K562 (cell line): ENCODE measurements at regions not wholly inside any gene's neighbourhood (a gene's known extent, or its start where the extent isn't known, plus 50 kb on each side); places are given as distances from the start of the nearest gene placed in this dataset.

Experiments
- HDAC1 ChIP-seq, 2 experiments: fragments of 450-650 bp; IDR thresholded peaks; 2 replicates each; pipeline ENCODE4 v1.6.1; 2016 to 2017; ENCODE audit warnings: inconsistent platforms in 1 of 2, mild to moderate bottlenecking in 1 of 2, moderate library complexity in 1 of 2
- NR2C1 ChIP-seq, 2 experiments: fragments of 450-650 bp; IDR thresholded peaks; 2 replicates each; pipeline ENCODE4 v1.6.1; 2017; ENCODE audit warnings: mild to moderate bottlenecking in 2 of 2, antibody characterized with exemption in 1 of 2, inconsistent platforms in 1 of 2, missing compliant biosample characterization in 1 of 2, missing genetic modification characterization in 1 of 2
- NR2C2 ChIP-seq, 2 experiments: fragments of 200-800 bp in 1 of 2; sonication (Bioruptor generic) in 1 of 2; sonication (generic) in 1 of 2; formaldehyde crosslinking in 1 of 2; IDR thresholded peaks; 2 replicates each; pipeline versions ENCODE4 v1.6.1 to v1.8.0; 2016 to 2022; ENCODE audit warnings: mild to moderate bottlenecking in 1 of 2, missing compliant biosample characterization in 1 of 2, missing genetic modification characterization in 1 of 2, missing genetic modification reagents in 1 of 2
- POLR2G ChIP-seq: fragments of 200-400 bp; formaldehyde crosslinking; IDR thresholded peaks from 2 replicates; pipeline ENCODE4 v1.6.1; 2017; ENCODE audit warnings: low read depth, mild to moderate bottlenecking, antibody characterized with exemption, low read length, moderate library complexity
- RAD51 ChIP-seq: fragments of 450-650 bp; IDR thresholded peaks from 2 replicates; pipeline ENCODE4 v1.7.1; 2016; ENCODE audit warnings: low read depth, mild to moderate bottlenecking, borderline replicate concordance
- TFE3 ChIP-seq: fragments of 450-650 bp; formaldehyde crosslinking; IDR thresholded peaks from 2 replicates; pipeline ENCODE4 v1.4.0; 2020; ENCODE audit warnings: mild to moderate bottlenecking, mixed read lengths
- TF ChIP-seq, protein P1 (sequence below), 2 experiments: fragments of 450-650 bp; formaldehyde crosslinking in 1 of 2; IDR thresholded peaks; 2 replicates each; pipeline versions ENCODE4 v1.4.0 to v1.6.1; 2014 to 2020; ENCODE audit warnings: mild to moderate bottlenecking in 2 of 2, borderline replicate concordance in 1 of 2, low read depth in 1 of 2
- TF ChIP-seq, protein P2 (sequence below): sonication (generic); formaldehyde crosslinking; IDR thresholded peaks from 2 replicates; pipeline ENCODE4 v1.8.0; 2022; ENCODE audit warnings: missing genetic modification reagents, mild to moderate bottlenecking, moderate library complexity, borderline replicate concordance
- TF ChIP-seq, protein P3 (sequence below): sonication (generic); formaldehyde crosslinking; IDR thresholded peaks from 2 replicates; pipeline ENCODE4 v1.5.0; 2020; ENCODE audit warnings: missing genetic modification reagents
- TF ChIP-seq, protein P4 (sequence below), 2 experiments: fragments of 450-650 bp; IDR thresholded peaks; 2 replicates each; pipeline ENCODE4 v1.6.1; 2018; ENCODE audit warnings: mild to moderate bottlenecking in 2 of 2, low read depth in 1 of 2; ENCODE audit not compliant: partially characterized antibody in 2 of 2

- no peak for TF ChIP-seq POLR2G
- TF ChIP-seq NR2C2 (CRISPR knock-in tag; IDR thresholded peaks at IDR 0.05): no peak
- TF ChIP-seq NR2C2 (tag; IDR thresholded peaks at IDR 0.05): peak; percentile 60
- peak; percentile 91 for TF ChIP-seq RAD51
- TF ChIP-seq, protein P1, sequence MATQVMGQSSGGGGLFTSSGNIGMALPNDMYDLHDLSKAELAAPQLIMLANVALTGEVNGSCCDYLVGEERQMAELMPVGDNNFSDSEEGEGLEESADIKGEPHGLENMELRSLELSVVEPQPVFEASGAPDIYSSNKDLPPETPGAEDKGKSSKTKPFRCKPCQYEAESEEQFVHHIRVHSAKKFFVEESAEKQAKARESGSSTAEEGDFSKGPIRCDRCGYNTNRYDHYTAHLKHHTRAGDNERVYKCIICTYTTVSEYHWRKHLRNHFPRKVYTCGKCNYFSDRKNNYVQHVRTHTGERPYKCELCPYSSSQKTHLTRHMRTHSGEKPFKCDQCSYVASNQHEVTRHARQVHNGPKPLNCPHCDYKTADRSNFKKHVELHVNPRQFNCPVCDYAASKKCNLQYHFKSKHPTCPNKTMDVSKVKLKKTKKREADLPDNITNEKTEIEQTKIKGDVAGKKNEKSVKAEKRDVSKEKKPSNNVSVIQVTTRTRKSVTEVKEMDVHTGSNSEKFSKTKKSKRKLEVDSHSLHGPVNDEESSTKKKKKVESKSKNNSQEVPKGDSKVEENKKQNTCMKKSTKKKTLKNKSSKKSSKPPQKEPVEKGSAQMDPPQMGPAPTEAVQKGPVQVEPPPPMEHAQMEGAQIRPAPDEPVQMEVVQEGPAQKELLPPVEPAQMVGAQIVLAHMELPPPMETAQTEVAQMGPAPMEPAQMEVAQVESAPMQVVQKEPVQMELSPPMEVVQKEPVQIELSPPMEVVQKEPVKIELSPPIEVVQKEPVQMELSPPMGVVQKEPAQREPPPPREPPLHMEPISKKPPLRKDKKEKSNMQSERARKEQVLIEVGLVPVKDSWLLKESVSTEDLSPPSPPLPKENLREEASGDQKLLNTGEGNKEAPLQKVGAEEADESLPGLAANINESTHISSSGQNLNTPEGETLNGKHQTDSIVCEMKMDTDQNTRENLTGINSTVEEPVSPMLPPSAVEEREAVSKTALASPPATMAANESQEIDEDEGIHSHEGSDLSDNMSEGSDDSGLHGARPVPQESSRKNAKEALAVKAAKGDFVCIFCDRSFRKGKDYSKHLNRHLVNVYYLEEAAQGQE (IDR thresholded peaks at IDR 0.05; ENCODE audit: borderline replicate concordance): 0 out of 2 replicates have a peak, but pooled peaks have one; percentile 4
- TF ChIP-seq, protein P1 (CRISPR knock-in tag; IDR thresholded peaks at IDR 0.05; ENCODE audit: low read depth): no peak
- TF ChIP-seq, protein P2, sequence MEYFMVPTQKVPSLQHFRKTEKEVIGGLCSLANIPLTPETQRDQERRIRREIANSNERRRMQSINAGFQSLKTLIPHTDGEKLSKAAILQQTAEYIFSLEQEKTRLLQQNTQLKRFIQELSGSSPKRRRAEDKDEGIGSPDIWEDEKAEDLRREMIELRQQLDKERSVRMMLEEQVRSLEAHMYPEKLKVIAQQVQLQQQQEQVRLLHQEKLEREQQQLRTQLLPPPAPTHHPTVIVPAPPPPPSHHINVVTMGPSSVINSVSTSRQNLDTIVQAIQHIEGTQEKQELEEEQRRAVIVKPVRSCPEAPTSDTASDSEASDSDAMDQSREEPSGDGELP (CRISPR knock-in tag): no peak
- peak; percentile 44; the same call in 1 of the 2 replicates for TF ChIP-seq NR2C1 (IDR thresholded peaks at IDR 0.05)
- peak; percentile 66; the same call in 1 of the 2 replicates for TF ChIP-seq NR2C1 (tag; IDR thresholded peaks at IDR 0.05)
- TF ChIP-seq TFE3 (CRISPR knock-in tag): peak; percentile 93
- TF ChIP-seq, protein P3, sequence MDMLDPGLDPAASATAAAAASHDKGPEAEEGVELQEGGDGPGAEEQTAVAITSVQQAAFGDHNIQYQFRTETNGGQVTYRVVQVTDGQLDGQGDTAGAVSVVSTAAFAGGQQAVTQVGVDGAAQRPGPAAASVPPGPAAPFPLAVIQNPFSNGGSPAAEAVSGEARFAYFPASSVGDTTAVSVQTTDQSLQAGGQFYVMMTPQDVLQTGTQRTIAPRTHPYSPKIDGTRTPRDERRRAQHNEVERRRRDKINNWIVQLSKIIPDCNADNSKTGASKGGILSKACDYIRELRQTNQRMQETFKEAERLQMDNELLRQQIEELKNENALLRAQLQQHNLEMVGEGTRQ: peak; percentile 94
- no peak for TF ChIP-seq HDAC1 (IDR thresholded peaks at IDR 0.05)
- TF ChIP-seq, protein P4, sequence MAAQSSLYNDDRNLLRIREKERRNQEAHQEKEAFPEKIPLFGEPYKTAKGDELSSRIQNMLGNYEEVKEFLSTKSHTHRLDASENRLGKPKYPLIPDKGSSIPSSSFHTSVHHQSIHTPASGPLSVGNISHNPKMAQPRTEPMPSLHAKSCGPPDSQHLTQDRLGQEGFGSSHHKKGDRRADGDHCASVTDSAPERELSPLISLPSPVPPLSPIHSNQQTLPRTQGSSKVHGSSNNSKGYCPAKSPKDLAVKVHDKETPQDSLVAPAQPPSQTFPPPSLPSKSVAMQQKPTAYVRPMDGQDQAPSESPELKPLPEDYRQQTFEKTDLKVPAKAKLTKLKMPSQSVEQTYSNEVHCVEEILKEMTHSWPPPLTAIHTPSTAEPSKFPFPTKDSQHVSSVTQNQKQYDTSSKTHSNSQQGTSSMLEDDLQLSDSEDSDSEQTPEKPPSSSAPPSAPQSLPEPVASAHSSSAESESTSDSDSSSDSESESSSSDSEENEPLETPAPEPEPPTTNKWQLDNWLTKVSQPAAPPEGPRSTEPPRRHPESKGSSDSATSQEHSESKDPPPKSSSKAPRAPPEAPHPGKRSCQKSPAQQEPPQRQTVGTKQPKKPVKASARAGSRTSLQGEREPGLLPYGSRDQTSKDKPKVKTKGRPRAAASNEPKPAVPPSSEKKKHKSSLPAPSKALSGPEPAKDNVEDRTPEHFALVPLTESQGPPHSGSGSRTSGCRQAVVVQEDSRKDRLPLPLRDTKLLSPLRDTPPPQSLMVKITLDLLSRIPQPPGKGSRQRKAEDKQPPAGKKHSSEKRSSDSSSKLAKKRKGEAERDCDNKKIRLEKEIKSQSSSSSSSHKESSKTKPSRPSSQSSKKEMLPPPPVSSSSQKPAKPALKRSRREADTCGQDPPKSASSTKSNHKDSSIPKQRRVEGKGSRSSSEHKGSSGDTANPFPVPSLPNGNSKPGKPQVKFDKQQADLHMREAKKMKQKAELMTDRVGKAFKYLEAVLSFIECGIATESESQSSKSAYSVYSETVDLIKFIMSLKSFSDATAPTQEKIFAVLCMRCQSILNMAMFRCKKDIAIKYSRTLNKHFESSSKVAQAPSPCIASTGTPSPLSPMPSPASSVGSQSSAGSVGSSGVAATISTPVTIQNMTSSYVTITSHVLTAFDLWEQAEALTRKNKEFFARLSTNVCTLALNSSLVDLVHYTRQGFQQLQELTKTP (IDR thresholded peaks at IDR 0.05; ENCODE audit: low read depth in 1 of 2, partially characterized antibody in 2 of 2): peak in 1 of 2 experiments; percentile 87
Observed at GRCh38 chr20:48467622-48468021, 360.2 kb downstream of the PREX1 start (continued).
